ENCODE measurements at regions not wholly inside any gene's neighbourhood (a gene's known extent, or its start where the extent isn't known, plus 50 kb on each side); places are given as distances from the start of the nearest gene placed in this dataset.

- Histone ChIP-seq H3K27me3 (peaks cover 5% of the 10 kb centered on the region), H3K9me3 (replicated peaks in 1 of 3) (no peaks in the 10 kb centered on the region), H3K4me1 (replicated peaks in 1 of 2) (no peaks in the 10 kb centered on the region), H3K4me3 (no peak overlapping the region), H3K36me3 (replicated peaks in 1 of 2) (no peaks in the 10 kb centered on the region), H3K27ac (no peak overlapping the region)
- 40 to 62% (median 47%) methylated on average over 2 of the region's 2 CpGs for WGBS, 4 donors
- intact Hi-C loops (cut with DNase I), result no loop called here
- DNase-seq, result no peak
- TF ChIP-seq, protein P1, sequence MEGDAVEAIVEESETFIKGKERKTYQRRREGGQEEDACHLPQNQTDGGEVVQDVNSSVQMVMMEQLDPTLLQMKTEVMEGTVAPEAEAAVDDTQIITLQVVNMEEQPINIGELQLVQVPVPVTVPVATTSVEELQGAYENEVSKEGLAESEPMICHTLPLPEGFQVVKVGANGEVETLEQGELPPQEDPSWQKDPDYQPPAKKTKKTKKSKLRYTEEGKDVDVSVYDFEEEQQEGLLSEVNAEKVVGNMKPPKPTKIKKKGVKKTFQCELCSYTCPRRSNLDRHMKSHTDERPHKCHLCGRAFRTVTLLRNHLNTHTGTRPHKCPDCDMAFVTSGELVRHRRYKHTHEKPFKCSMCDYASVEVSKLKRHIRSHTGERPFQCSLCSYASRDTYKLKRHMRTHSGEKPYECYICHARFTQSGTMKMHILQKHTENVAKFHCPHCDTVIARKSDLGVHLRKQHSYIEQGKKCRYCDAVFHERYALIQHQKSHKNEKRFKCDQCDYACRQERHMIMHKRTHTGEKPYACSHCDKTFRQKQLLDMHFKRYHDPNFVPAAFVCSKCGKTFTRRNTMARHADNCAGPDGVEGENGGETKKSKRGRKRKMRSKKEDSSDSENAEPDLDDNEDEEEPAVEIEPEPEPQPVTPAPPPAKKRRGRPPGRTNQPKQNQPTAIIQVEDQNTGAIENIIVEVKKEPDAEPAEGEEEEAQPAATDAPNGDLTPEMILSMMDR (IDR thresholded peaks at IDR 0.05), result no peak
- no peak for TF ChIP-seq POLR2A (IDR thresholded peaks at IDR 0.05)
Measured at GRCh38 chrX:124475358-124475757, 129.0 kb downstream of the SH2D1A start.

DNA sequence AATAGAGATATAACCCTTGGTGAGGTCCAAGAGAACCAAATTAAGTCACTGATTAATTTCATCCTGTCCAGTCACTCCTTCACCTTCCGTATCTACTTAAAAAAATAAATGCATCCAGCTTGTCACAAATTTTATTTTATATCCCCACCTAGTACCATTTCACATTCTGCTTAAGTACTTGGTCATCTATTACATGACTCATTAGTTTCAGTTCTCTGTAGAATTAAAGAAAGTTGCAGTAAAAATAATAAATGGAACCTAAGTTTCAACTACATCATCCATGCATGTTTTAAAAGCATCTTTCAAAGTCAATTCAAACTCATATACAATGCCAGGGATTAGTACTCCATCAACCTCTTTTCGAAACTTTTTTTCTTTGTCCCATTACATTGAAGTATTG lies 130.2 kb downstream of the SH2D1A start:
- H3K27ac ChIP-seq, result no peak overlapping the region
- intact Hi-C loops (cut with DNase I), result no loop called here
- DNase-seq, result no peak
- H3K9me3 ChIP-seq (replicated peaks in 1 of 3), result no peaks in the 10 kb centered on the region
- peaks cover 5% of the 10 kb centered on the region for H3K27me3 ChIP-seq
- 55 to 59% (median 57%) methylated on average over 2 of the region's 2 CpGs for WGBS, 4 donors
- no peak overlapping the region for H3K4me3 ChIP-seq
- no peaks in the 10 kb centered on the region for H3K4me1 ChIP-seq (replicated peaks in 1 of 2)
- H3K36me3 ChIP-seq (replicated peaks in 1 of 2), result no peaks in the 10 kb centered on the region
- TF ChIP-seq POLR2A (IDR thresholded peaks at IDR 0.05), result no peak
- TF ChIP-seq, protein P1 (IDR thresholded peaks at IDR 0.05), result no peak

- intact Hi-C loops (cut with DNase I), result no loop called here
- no peak for DNase-seq
- TF ChIP-seq POLR2A (IDR thresholded peaks at IDR 0.05), result no peak
- TF ChIP-seq, protein P1 (IDR thresholded peaks at IDR 0.05), result no peak
- no peak overlapping the region for H3K27ac ChIP-seq
- WGBS, 4 donors, result 79 to 92% (median 82%) methylated on average over 5 of the region's 5 CpGs
- no peaks in the 10 kb centered on the region for H3K9me3 ChIP-seq (replicated peaks in 1 of 3)
- H3K27me3 ChIP-seq, result peaks cover 5% of the 10 kb centered on the region
- no peaks in the 10 kb centered on the region for H3K4me1 ChIP-seq (replicated peaks in 1 of 2)
- no peaks in the 10 kb centered on the region for H3K36me3 ChIP-seq (replicated peaks in 1 of 2)
- H3K4me3 ChIP-seq, result no peak overlapping the region
Measured at GRCh38 chrX:124478046-124478445, 131.7 kb downstream of the SH2D1A start.

- intact Hi-C loops (cut with DNase I), result no loop called here
- H3K36me3 ChIP-seq (replicated peaks in 1 of 2), result no peaks in the 10 kb centered on the region
- whole genome bisulfite sequencing, 4 donors, result 69 to 88% (median 78%) methylated on average over 4 of the region's 4 CpGs
Measured at GRCh38 chrX:124488412-124489161, 142.2 kb downstream of the SH2D1A start.

More at GRCh38 chrX:124488412-124489161, 142.2 kb downstream of the SH2D1A start:
- Histone ChIP-seq H3K4me1 (replicated peaks in 1 of 2) (no peaks in the 10 kb centered on the region), H3K9me3 (replicated peaks in 1 of 3) (no peaks in the 10 kb centered on the region), H3K27ac (no peak overlapping the region), H3K4me3 (no peak overlapping the region), H3K27me3 (peaks cover 6% of the 10 kb centered on the region)
- DNase-seq, result no peak
- TF ChIP-seq POLR2A (IDR thresholded peaks at IDR 0.05), result no peak
- TF ChIP-seq, protein P1 (IDR thresholded peaks at IDR 0.05), result no peak

Measured in adrenal gland (tissue), 9 donors.